ENCODE measurements at regions not wholly inside any gene's neighbourhood (a gene's known extent, or its start where the extent isn't known, plus 50 kb on each side); places are given as distances from the start of the nearest gene placed in this dataset.

DNA sequence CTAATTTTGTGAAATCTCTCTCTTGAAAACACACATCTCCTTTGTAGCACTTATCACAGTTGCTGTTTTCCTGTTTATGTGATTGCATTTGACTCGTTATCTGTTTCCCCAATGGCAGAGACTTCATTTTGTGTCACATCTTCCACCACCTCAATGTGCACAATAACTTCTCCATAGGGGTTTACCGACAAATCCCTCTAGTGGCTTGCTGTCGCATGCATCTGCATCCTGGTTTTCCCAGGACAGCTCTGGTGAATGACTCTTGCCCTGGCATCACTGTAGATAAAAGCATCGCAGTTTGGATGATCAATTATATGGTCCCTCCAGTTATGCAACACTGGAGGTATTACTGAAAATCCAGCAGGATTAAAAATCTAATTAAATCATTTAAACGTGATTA, 206.5 kb upstream of the BTBD3 start:
- Histone ChIP-seq H4K20me1 (ENCODE audit: insufficient read depth, low read length) (no peaks in the 10 kb centered on the region), H3K27me3 (ENCODE audit: low read depth, low read length) (no peaks in the 10 kb centered on the region), H2AFZ (ENCODE audit: low read depth, low read length) (no peak overlapping the region), H3K4me1 (ENCODE audit: low read length) (no peaks in the 10 kb centered on the region), H3K9ac (ENCODE audit: low read length) (no peak overlapping the region), H3K27ac (ENCODE audit: low read length) (no peak overlapping the region), H3K4me2 (ENCODE audit: low read length) (no peak overlapping the region), H3K9me3 (ENCODE audit: insufficient read depth, low read length) (no peaks in the 10 kb centered on the region), H3K4me3 (ENCODE audit: low read length) (no peak overlapping the region), H3K79me2 (ENCODE audit: low read length) (no peaks in the 10 kb centered on the region), H3K36me3 (replicated peaks; ENCODE audit: low read depth, low read length) (no peaks in the 10 kb centered on the region)
- TF ChIP-seq, protein P1, sequence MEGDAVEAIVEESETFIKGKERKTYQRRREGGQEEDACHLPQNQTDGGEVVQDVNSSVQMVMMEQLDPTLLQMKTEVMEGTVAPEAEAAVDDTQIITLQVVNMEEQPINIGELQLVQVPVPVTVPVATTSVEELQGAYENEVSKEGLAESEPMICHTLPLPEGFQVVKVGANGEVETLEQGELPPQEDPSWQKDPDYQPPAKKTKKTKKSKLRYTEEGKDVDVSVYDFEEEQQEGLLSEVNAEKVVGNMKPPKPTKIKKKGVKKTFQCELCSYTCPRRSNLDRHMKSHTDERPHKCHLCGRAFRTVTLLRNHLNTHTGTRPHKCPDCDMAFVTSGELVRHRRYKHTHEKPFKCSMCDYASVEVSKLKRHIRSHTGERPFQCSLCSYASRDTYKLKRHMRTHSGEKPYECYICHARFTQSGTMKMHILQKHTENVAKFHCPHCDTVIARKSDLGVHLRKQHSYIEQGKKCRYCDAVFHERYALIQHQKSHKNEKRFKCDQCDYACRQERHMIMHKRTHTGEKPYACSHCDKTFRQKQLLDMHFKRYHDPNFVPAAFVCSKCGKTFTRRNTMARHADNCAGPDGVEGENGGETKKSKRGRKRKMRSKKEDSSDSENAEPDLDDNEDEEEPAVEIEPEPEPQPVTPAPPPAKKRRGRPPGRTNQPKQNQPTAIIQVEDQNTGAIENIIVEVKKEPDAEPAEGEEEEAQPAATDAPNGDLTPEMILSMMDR (IDR thresholded peaks at IDR 0.05; ENCODE audit: low read depth, low read length), result no peak
- TF ChIP-seq EZH2phosphoT487 (IDR thresholded peaks at IDR 0.05; ENCODE audit: low read depth), result no peak

DNA sequence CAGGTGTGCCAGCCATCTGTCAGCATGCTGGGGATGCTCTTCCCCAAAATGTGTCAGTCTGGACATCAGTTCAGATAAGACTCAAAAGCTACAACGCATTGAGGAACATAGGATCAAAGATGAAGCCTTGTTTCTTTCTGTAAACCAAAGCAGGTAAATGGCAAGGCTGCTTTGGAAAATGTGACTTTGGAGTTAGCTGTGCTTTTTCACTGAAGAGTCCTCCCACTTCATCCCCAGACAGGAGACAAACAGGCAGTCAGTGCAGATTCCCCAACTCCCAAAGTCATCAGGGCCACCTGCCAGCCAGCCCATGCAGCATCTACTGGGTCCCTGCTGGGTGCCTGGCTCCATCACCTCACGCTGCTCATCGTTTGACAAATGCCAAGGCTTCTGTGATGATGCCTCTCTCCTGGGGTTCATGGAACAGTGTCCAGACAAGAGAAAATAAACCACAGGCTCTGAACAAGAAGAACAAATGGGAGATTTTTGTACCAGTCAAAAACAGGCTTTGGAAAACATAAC, 205.0 kb upstream of the BTBD3 start:
- H4K20me1 ChIP-seq (ENCODE audit: insufficient read depth, low read length), result no peaks in the 10 kb centered on the region
- no peaks in the 10 kb centered on the region for H3K27me3 ChIP-seq (ENCODE audit: low read depth, low read length)
- no peak overlapping the region for H3K9ac ChIP-seq (ENCODE audit: low read length)
- no peak overlapping the region for H3K27ac ChIP-seq (ENCODE audit: low read length)
- H3K4me1 ChIP-seq (ENCODE audit: low read length), result no peaks in the 10 kb centered on the region
- H2AFZ ChIP-seq (ENCODE audit: low read depth, low read length), result no peak overlapping the region
- TF ChIP-seq EZH2phosphoT487 (IDR thresholded peaks at IDR 0.05; ENCODE audit: low read depth), result no peak
- TF ChIP-seq, protein P1 (IDR thresholded peaks at IDR 0.05; ENCODE audit: low read depth, low read length), result no peak
- H3K79me2 ChIP-seq (ENCODE audit: low read length), result no peaks in the 10 kb centered on the region
- H3K4me2 ChIP-seq (ENCODE audit: low read length), result no peak overlapping the region
- no peak overlapping the region for H3K4me3 ChIP-seq (ENCODE audit: low read length)
- H3K36me3 ChIP-seq (replicated peaks; ENCODE audit: low read depth, low read length), result no peaks in the 10 kb centered on the region
- H3K9me3 ChIP-seq (ENCODE audit: insufficient read depth, low read length), result no peaks in the 10 kb centered on the region

DNA sequence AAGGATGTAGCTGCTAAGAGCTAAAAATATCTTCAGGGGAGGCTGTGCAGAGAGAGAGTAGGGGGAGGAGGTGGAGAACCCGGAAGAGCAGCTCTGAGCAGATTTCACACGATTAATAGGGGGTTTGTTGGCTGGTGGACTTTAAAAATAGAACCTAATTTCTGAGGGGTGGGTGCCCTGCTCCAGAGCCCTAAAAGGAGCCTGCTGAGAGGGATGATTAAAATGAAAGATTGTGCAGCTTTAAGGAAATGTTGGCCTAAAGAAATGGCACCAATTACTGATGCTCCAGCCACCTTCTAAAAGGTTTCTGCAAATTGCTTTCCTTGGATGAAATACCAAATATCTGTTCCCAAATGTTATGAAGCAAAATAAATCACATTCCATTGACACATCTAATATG, 202.8 kb upstream of the BTBD3 start:
- Histone ChIP-seq H3K4me3 (ENCODE audit: low read length) (no peak overlapping the region), H3K4me2 (ENCODE audit: low read length) (no peak overlapping the region), H3K27ac (ENCODE audit: low read length) (no peak overlapping the region), H3K27me3 (ENCODE audit: low read depth, low read length) (no peaks in the 10 kb centered on the region), H3K9ac (ENCODE audit: low read length) (no peak overlapping the region), H3K4me1 (ENCODE audit: low read length) (no peaks in the 10 kb centered on the region), H3K9me3 (ENCODE audit: insufficient read depth, low read length) (no peaks in the 10 kb centered on the region), H3K36me3 (replicated peaks; ENCODE audit: low read depth, low read length) (no peaks in the 10 kb centered on the region), H4K20me1 (ENCODE audit: insufficient read depth, low read length) (no peaks in the 10 kb centered on the region), H2AFZ (ENCODE audit: low read depth, low read length) (no peak overlapping the region), H3K79me2 (ENCODE audit: low read length) (no peaks in the 10 kb centered on the region)
- no peak for TF ChIP-seq EZH2phosphoT487 (IDR thresholded peaks at IDR 0.05; ENCODE audit: low read depth)
- TF ChIP-seq, protein P1 (IDR thresholded peaks at IDR 0.05; ENCODE audit: low read depth, low read length), result no peak

DNA sequence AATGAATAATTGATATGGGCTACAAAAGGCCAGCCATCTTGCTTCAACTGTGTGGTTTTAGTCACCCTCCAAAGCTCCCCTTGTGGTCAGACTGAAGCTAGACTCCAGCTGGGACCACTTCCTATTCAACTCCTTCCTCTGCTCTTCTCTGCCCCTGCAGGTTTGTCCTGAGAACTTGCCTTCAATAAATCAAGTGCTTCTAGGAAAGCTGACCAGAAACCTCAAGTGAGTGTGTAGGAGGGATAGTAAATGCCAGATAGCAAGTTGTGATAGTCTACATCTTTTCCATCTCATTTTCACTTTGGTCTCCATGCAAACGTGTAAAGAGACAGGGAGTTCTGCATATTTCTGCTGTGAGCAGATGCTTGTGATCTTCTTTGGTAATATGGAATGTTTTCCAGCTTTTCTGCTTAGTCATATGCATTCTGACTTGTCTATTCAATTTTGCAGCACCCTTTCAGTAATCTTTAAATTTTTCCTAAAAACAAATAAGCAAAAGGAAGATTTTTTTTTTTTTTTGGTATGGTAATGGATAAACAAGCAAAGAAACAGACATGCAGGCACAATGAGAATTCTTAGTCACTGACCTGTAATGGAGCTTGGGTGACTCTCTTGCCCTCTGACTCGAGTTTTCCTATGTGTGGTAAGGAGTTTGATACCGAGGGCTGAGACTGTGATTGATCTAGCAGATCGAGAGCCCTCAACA, 201.3 kb upstream of the BTBD3 start:
- Histone ChIP-seq H3K27ac (ENCODE audit: low read length) (no peak overlapping the region), H3K4me3 (ENCODE audit: low read length) (no peak overlapping the region), H3K36me3 (replicated peaks; ENCODE audit: low read depth, low read length) (no peaks in the 10 kb centered on the region), H4K20me1 (ENCODE audit: insufficient read depth, low read length) (no peaks in the 10 kb centered on the region), H3K4me1 (ENCODE audit: low read length) (no peaks in the 10 kb centered on the region), H3K79me2 (ENCODE audit: low read length) (no peaks in the 10 kb centered on the region), H3K4me2 (ENCODE audit: low read length) (no peak overlapping the region), H3K27me3 (ENCODE audit: low read depth, low read length) (no peaks in the 10 kb centered on the region), H2AFZ (ENCODE audit: low read depth, low read length) (no peak overlapping the region), H3K9ac (ENCODE audit: low read length) (no peak overlapping the region), H3K9me3 (ENCODE audit: insufficient read depth, low read length) (no peaks in the 10 kb centered on the region)
- TF ChIP-seq, protein P1 (IDR thresholded peaks at IDR 0.05; ENCODE audit: low read depth, low read length), result no peak
- TF ChIP-seq EZH2phosphoT487 (IDR thresholded peaks at IDR 0.05; ENCODE audit: low read depth), result no peak

Measured in OCI-LY3 (cell line).